HCT116 (cell line): ENCODE measurements at regions not wholly inside any gene's neighbourhood (a gene's known extent, or its start where the extent isn't known, plus 50 kb on each side); places are given as distances from the start of the nearest gene placed in this dataset.

ENCODE experiments used
- ATAC-seq: fragments of 200-7000 bp; cut with Tn5 transposase; 2 replicates; pipeline ENCODE4 v1.9.1; 2020; ENCODE audit warnings: mild to moderate bottlenecking, moderate library complexity
- BruUV-seq: library from RNA; stranded (reverse); fragments of 400-500 nt; replicated peaks from 2 replicates; lab custom pipeline; 2021; lab: Mats Ljungman, UMichigan
- CTCF ChIA-PET: fragments of 300-600 bp; sonication (Branson Sonifier 250); formaldehyde crosslinking; loops from one replicate; lab custom pipeline; 2021; ENCODE audit warnings: antibody characterized with exemption; lab: Charles Lee
- POLR2A ChIA-PET: fragments of 300-600, 350-600 bp; sonication (Branson Sonifier 250); formaldehyde crosslinking; loops from one replicate; lab custom pipeline; 2021; ENCODE audit warnings: antibody characterized with exemption; lab: Charles Lee
- RAD21 ChIA-PET, 2 experiments: fragments of 300-600 bp; sonication (Branson Sonifier 250); formaldehyde crosslinking; loops; one replicate each; lab custom pipeline; 2023; ENCODE audit warnings: low total read pairs in 2 of 2; ENCODE audit not compliant: uncharacterized antibody in 2 of 2, unreplicated experiment in 2 of 2, low non-redundant PET in 1 of 2; lab: Charles Lee
- DNase-seq: peaks from one replicate; pipeline ENCODE4 v3.0.0-alpha.2; 2010; ENCODE audit warnings: low read depth, low spot score
- H2AFZ ChIP-seq: fragments of 200-600 bp; shearing (Covaris generic), sonication (generic); 2 replicates; pipeline ENCODE4 v1.6.1; 2017; ENCODE audit warnings: low read depth, mixed run types, mixed read lengths, antibody characterized with exemption, low read length; ENCODE audit not compliant: poor library complexity, severe bottlenecking
- H3K27ac ChIP-seq: 2 replicates; pipeline ENCODE4 v1.5.1; 2012; ENCODE audit warnings: low read depth, low read length
- H3K27me3 ChIP-seq: fragments of 200-600 bp; sonication (generic); 2 replicates; pipeline ENCODE4 v1.6.1; 2016; ENCODE audit warnings: mixed run types, low read length, mixed read lengths; ENCODE audit not compliant: insufficient read depth
- H3K36me3 ChIP-seq, 2 experiments: fragments of 200-500 bp in 1 of 2; fragments of 200-600 bp in 1 of 2; sonication (Bioruptor generic) in 1 of 2; sonication (generic) in 1 of 2; 2 replicates each; pipeline versions ENCODE4 v1.5.1 to v1.6.1; 2014 to 2016; ENCODE audit warnings: low read length in 2 of 2, inconsistent platforms in 1 of 2, mixed read lengths in 1 of 2, mixed run types in 1 of 2; ENCODE audit not compliant: insufficient read depth in 2 of 2, control insufficient read depth in 1 of 2
- H3K4me1 ChIP-seq, 2 experiments: fragments of 200-600 bp in 1 of 2; sonication (generic) in 1 of 2; 2 replicates each; pipeline versions ENCODE4 v1.5.1 to v1.6.1; 2012 to 2017; ENCODE audit warnings: low read length in 2 of 2, inconsistent platforms in 1 of 2, mild to moderate bottlenecking in 1 of 2, mixed read lengths in 1 of 2, mixed run types in 1 of 2, moderate library complexity in 1 of 2; ENCODE audit not compliant: insufficient read depth in 2 of 2, control insufficient read depth in 1 of 2
- H3K4me2 ChIP-seq: fragments of 200-600 bp; sonication (generic); 2 replicates; pipeline ENCODE4 v1.6.1; 2017; ENCODE audit warnings: mixed run types, low read length, mixed read lengths
- H3K4me3 ChIP-seq, 2 experiments: fragments of 200-600 bp in 1 of 2; sonication (generic) in 1 of 2; replicated peaks in 1 of 2; 2 replicates each; pipeline ENCODE4 v1.5.1; 2011 to 2016; ENCODE audit warnings: low read length in 2 of 2, control low read depth in 1 of 2, low read depth in 1 of 2, mild to moderate bottlenecking in 1 of 2, mixed read lengths in 1 of 2, mixed run types in 1 of 2
- H3K79me2 ChIP-seq: fragments of 200-600 bp; sonication (generic); 2 replicates; pipeline ENCODE4 v1.6.1; 2017; ENCODE audit warnings: mild to moderate bottlenecking, mixed run types, low read length, moderate library complexity, mixed read lengths; ENCODE audit not compliant: insufficient read depth
- H3K9ac ChIP-seq: fragments of 200-600 bp; sonication (generic); 2 replicates; pipeline ENCODE4 v1.6.1; 2016; ENCODE audit warnings: low read length, mixed read lengths
- H3K9me2 ChIP-seq: fragments of 200-600 bp; sonication (generic), shearing (Covaris generic); 2 replicates; pipeline ENCODE4 v1.6.1; 2017; ENCODE audit warnings: mixed run types, mild to moderate bottlenecking, moderate library complexity; ENCODE audit not compliant: insufficient read depth
- H3K9me3 ChIP-seq, 2 experiments: fragments of 200-500 bp in 1 of 2; fragments of 200-600 bp in 1 of 2; sonication (Bioruptor generic) in 1 of 2; sonication (generic) in 1 of 2; 2 replicates each; pipeline ENCODE4 v1.6.1; 2014 to 2017; ENCODE audit warnings: low read length in 2 of 2, mixed read lengths in 2 of 2, inconsistent platforms in 1 of 2, low read depth in 1 of 2, mild to moderate bottlenecking in 1 of 2, mixed run types in 1 of 2, moderate library complexity in 1 of 2; ENCODE audit not compliant: control insufficient read depth in 1 of 2, insufficient read depth in 1 of 2
- H4K20me1 ChIP-seq: fragments of 200-600 bp; sonication (generic), shearing (Covaris generic); 2 replicates; pipeline ENCODE4 v1.6.1; 2017; ENCODE audit warnings: mixed run types, mild to moderate bottlenecking, moderate library complexity; ENCODE audit not compliant: insufficient read depth
- ATF3 ChIP-seq: IDR thresholded peaks from 2 replicates; pipeline ENCODE4 v1.6.1; 2012
- CBX3 ChIP-seq: IDR thresholded peaks from 2 replicates; pipeline ENCODE4 v1.6.1; 2012; ENCODE audit warnings: low read depth
- CTCF ChIP-seq, 3 experiments: fragments of 200-600 bp in 1 of 3; sonication (generic) in 1 of 3; IDR thresholded peaks in 2 of 3; conservative IDR thresholded peaks in 1 of 3; 2 replicates each; pipeline ENCODE4 v1.5.1; 2012 to 2017; ENCODE audit warnings: low read depth in 2 of 3, low read length in 2 of 3, antibody characterized with exemption in 1 of 3, borderline replicate concordance in 1 of 3, control low read depth in 1 of 3, mild to moderate bottlenecking in 1 of 3, mixed read lengths in 1 of 3, mixed run types in 1 of 3, moderate library complexity in 1 of 3; ENCODE audit not compliant: insufficient read depth in 1 of 3
- EGR1 ChIP-seq: IDR thresholded peaks from 2 replicates; pipeline ENCODE4 v1.6.1; 2012; ENCODE audit warnings: low read depth
- ELF1 ChIP-seq: IDR thresholded peaks from 2 replicates; pipeline ENCODE4 v1.6.1; 2012; ENCODE audit warnings: low read depth, borderline replicate concordance
- EZH2 ChIP-seq: fragments of 200-600 bp; sonication (generic); IDR thresholded peaks from 2 replicates; pipeline ENCODE4 v1.6.1; 2017; ENCODE audit warnings: antibody characterized with exemption, mixed run types
- EZH2phosphoT487 ChIP-seq: fragments of 200-600 bp; IDR thresholded peaks from 2 replicates; pipeline ENCODE4 v1.6.1; 2018; ENCODE audit warnings: antibody characterized with exemption, borderline replicate concordance
- FOSL1 ChIP-seq: IDR thresholded peaks from 2 replicates; pipeline ENCODE4 v1.6.1; 2012; ENCODE audit warnings: low read depth
- JUND ChIP-seq: IDR thresholded peaks from 2 replicates; pipeline ENCODE4 v1.6.1; 2012
- MAX ChIP-seq: IDR thresholded peaks from 2 replicates; pipeline ENCODE4 v1.6.1; 2012
- POLR2A ChIP-seq: IDR thresholded peaks from 2 replicates; pipeline ENCODE4 v1.7.0; 2011; ENCODE audit warnings: borderline replicate concordance; ENCODE audit not compliant: insufficient read depth, insufficient read length; ENCODE audit errors: extremely low read depth
- POLR2AphosphoS5 ChIP-seq: IDR thresholded peaks from 2 replicates; pipeline ENCODE4 v1.6.1; 2011; ENCODE audit warnings: mild to moderate bottlenecking, low read depth, low read length, moderate library complexity
- RAD21 ChIP-seq: IDR thresholded peaks from 2 replicates; pipeline ENCODE4 v1.6.1; 2012; ENCODE audit warnings: low read depth, mild to moderate bottlenecking
- REST ChIP-seq: IDR thresholded peaks from 2 replicates; pipeline ENCODE4 v1.6.1; 2012; ENCODE audit warnings: low read depth
- SRF ChIP-seq: IDR thresholded peaks from 2 replicates; pipeline ENCODE4 v1.6.1; 2012; ENCODE audit warnings: low read depth
- ZNF274 ChIP-seq: fragments of 200-500 bp; sonication (Bioruptor generic); IDR thresholded peaks from 2 replicates; pipeline ENCODE4 v1.6.1; 2014; ENCODE audit warnings: mild to moderate bottlenecking, low read depth, low read length, inconsistent platforms
- intact Hi-C: fragments of 100-400 bp; cut with micrococcal nuclease; formaldehyde crosslinking; loops from 2 replicates; pipeline ENCODE4 v1.10.0; 2022

- intact Hi-C loops, result no loop called here
- Histone ChIP-seq H3K79me2 (no peaks in the 10 kb centered on the region), H3K9me2 (no peaks in the 10 kb centered on the region), H4K20me1 (no peaks in the 10 kb centered on the region), H3K4me3 (no peak overlapping the region), H3K27ac (no peak overlapping the region), H3K27me3 (no peaks in the 10 kb centered on the region), H3K4me1 (no peaks in the 10 kb centered on the region), H3K9ac (no peak overlapping the region), H3K4me2 (no peak overlapping the region), H2AFZ (no peak overlapping the region), H3K36me3 (no peaks in the 10 kb centered on the region), H3K9me3 (peaks cover 0 to 5% of the 10 kb centered on the region in 2 experiments; a peak in 2 of 4 replicates)
- ChIA-PET RAD21 (no interaction called here), POLR2A (no interaction called here), CTCF (interaction anchor here (0.7 kb wide), 1 partner anchor 422 kb away, joined by 5 read pairs; no protein-coding TSS in a partner anchor)
- no TSS peak for BruUV-seq
- DNase-seq (no peak), ATAC-seq (no peak)
- no peak for TF ChIP-seq EZH2phosphoT487
- TF ChIP-seq EGR1, result no peak
- no peak for TF ChIP-seq RAD21
These were observed 1011.8 kb downstream of the TMEM121 start for GRCh38 chr14:106538201-106538600.

GRCh38 chr14:106547735-106548434 lies 1021.5 kb downstream of the TMEM121 start:
- H3K27me3 ChIP-seq, result no peaks in the 10 kb centered on the region
- POLR2A ChIA-PET, result no interaction called here
- no peak overlapping the region for H3K4me2 ChIP-seq
- no TSS peak for BruUV-seq
- no peaks in the 10 kb centered on the region for H3K9me2 ChIP-seq
- no peaks in the 10 kb centered on the region for H3K79me2 ChIP-seq
- no peak overlapping the region for H3K9ac ChIP-seq
- H3K36me3 ChIP-seq, result no peaks in the 10 kb centered on the region
- ATAC-seq (no peak), DNase-seq (no peak)
- intact Hi-C loops, result no loop called here
- no peaks in the 10 kb centered on the region for H4K20me1 ChIP-seq
- RAD21 ChIA-PET, result no interaction called here
- H3K27ac ChIP-seq, result no peak overlapping the region
- peaks cover 11 to 14% of the 10 kb centered on the region in 2 experiments; a peak in 2 of 4 replicates for H3K9me3 ChIP-seq
- H3K4me3 ChIP-seq, result no peak overlapping the region
- CTCF ChIA-PET, result no interaction called here
- H2AFZ ChIP-seq, result no peak overlapping the region
- no peaks in the 10 kb centered on the region for H3K4me1 ChIP-seq
- no peak for TF ChIP-seq CBX3
- TF ChIP-seq POLR2AphosphoS5, result no peak
- TF ChIP-seq JUND, result no peak
- TF ChIP-seq REST, result no peak
- TF ChIP-seq POLR2A, result no peak
- TF ChIP-seq SRF, result no peak
- no peak for TF ChIP-seq EZH2
- no peak for TF ChIP-seq ELF1
- TF ChIP-seq FOSL1, result no peak
- TF ChIP-seq ATF3, result no peak
- TF ChIP-seq ZNF274, result no peak
- TF ChIP-seq CTCF (IDR thresholded peaks at IDR 0.05 in 2 of 3, conservative IDR thresholded peaks at IDR 0.05 in 1 of 3; ENCODE audit: borderline replicate concordance in 1 of 3, insufficient read depth in 1 of 3, low read depth in 2 of 3, low read length in 2 of 3), result no peak
- TF ChIP-seq MAX, result no peak
